Gastroesophageal sphincter (tissue), 4 donors: ENCODE measurements at regions not wholly inside any gene's neighbourhood (a gene's known extent, or its start where the extent isn't known, plus 50 kb on each side); places are given as distances from the start of the nearest gene placed in this dataset.

Experiments
- ATAC-seq: fragments of 150-250 bp; one replicate; pipeline ENCODE4 v1.9.1; 2016; ENCODE audit warnings: mild to moderate bottlenecking, moderate library complexity
- H3K27ac ChIP-seq, 4 donors: fragments of 200-600 bp; sonication (generic) in 3 of 4; 1 replicate in 3 of 4; 2 replicates in 1 of 4; pipeline ENCODE4 v1.5.1; 2016 to 2019
- H3K27me3 ChIP-seq: fragments of 200-600 bp; sonication (generic); one replicate; pipeline ENCODE4 v1.5.1; 2019
- H3K36me3 ChIP-seq, 2 donors: fragments of 200-600 bp; sonication (generic); one replicate each; pipeline ENCODE4 v1.5.1; 2019; ENCODE audit warnings: control low read depth in 1 of 2
- H3K4me1 ChIP-seq, 3 donors: fragments of 200-600 bp; sonication (generic); 1 replicate in 2 of 3; 2 replicates in 1 of 3; pipeline ENCODE4 v1.5.1; 2016 to 2019; ENCODE audit warnings: control low read depth in 2 of 3
- H3K4me3 ChIP-seq, 2 donors: fragments of 200-600 bp; sonication (generic); one replicate each; pipeline ENCODE4 v1.5.1; 2019; ENCODE audit warnings: mild to moderate bottlenecking in 1 of 2, moderate library complexity in 1 of 2
- H3K9me3 ChIP-seq, 3 donors: fragments of 200-600 bp; sonication (generic); one replicate each; pipeline ENCODE4 v1.5.1; 2017 to 2019; ENCODE audit warnings: control low read depth in 2 of 3
- CTCF ChIP-seq, 4 experiments: fragments of 200-600 bp in 2 of 4; fragments of 450-650 bp in 2 of 4; sonication (generic) in 1 of 4; IDR thresholded peaks; one replicate each; pipeline ENCODE4 v1.5.1; 2017 to 2019; ENCODE audit warnings: antibody characterized with exemption in 4 of 4, mild to moderate bottlenecking in 2 of 4, moderate library complexity in 2 of 4
- EP300 ChIP-seq: sonication (generic); formaldehyde crosslinking; IDR thresholded peaks from one replicate; pipeline ENCODE4 v1.6.1; 2017; ENCODE audit warnings: antibody characterized with exemption, mild to moderate bottlenecking
- POLR2A ChIP-seq, 2 donors: fragments of 450-650 bp; IDR thresholded peaks; one replicate each; pipeline ENCODE4 v1.6.1; 2017; ENCODE audit warnings: antibody characterized with exemption in 2 of 2, mild to moderate bottlenecking in 2 of 2, moderate library complexity in 1 of 2
- POLR2AphosphoS5 ChIP-seq: sonication (generic); formaldehyde crosslinking; IDR thresholded peaks from one replicate; pipeline ENCODE4 v1.6.1; 2017; ENCODE audit warnings: antibody characterized with exemption
- WGBS, 2 donors: methylation state at CpG; one replicate each; pipeline ENCODE4 v1.1.5; 2018; ENCODE audit warnings: low coverage in 1 of 2; 5-methylcytosine and 5-hydroxymethylcytosine counted together

GRCh38 chr10:28879246-28879645, 201.9 kb downstream of the BAMBI start:
- ATAC-seq = no peak
- Histone ChIP-seq H3K27me3 (no peaks in the 10 kb centered on the region), H3K9me3 (no peaks in the 10 kb centered on the region), H3K4me1 (peaks cover 0 to 19% (median 5%) of the 10 kb centered on the region in 3 donors), H3K36me3 (no peaks in the 10 kb centered on the region), H3K4me3 (no peak overlapping the region), H3K27ac (peak overlapping the region in 2 of 4 donors; percentile 33 to 67)
- TF ChIP-seq CTCF (IDR thresholded peaks at IDR 0.05) (no peak), EP300 (no peak)

- no peak for ATAC-seq
- TF ChIP-seq EP300 = no peak
- TF ChIP-seq POLR2A (IDR thresholded peaks at IDR 0.05) = no peak
- TF ChIP-seq CTCF (IDR thresholded peaks at IDR 0.05) = no peak
- no peak for TF ChIP-seq POLR2AphosphoS5
- 23 to 32% methylated on average over 7 to 12 of the region's 16 CpGs for WGBS, 2 donors
- Histone ChIP-seq H3K27ac (peak overlapping the region in 3 of 4 donors; percentile 33 to 67 (median 52)), H3K9me3 (no peaks in the 10 kb centered on the region), H3K36me3 (no peaks in the 10 kb centered on the region), H3K4me1 (peaks cover 0 to 19% (median 5%) of the 10 kb centered on the region in 3 donors), H3K4me3 (no peak overlapping the region), H3K27me3 (no peaks in the 10 kb centered on the region)
These were observed 202.8 kb downstream of the BAMBI start for GRCh38 chr10:28879875-28880682.

GRCh38 chr10:28880683-28880950, 203.3 kb downstream of the BAMBI start:
- no peaks in the 10 kb centered on the region for H3K36me3 ChIP-seq
- no peaks in the 10 kb centered on the region for H3K27me3 ChIP-seq
- H3K4me1 ChIP-seq = peaks cover 0 to 19% (median 5%) of the 10 kb centered on the region in 3 donors
- H3K4me3 ChIP-seq = no peak overlapping the region
- TF ChIP-seq POLR2A (IDR thresholded peaks at IDR 0.05) (no peak), POLR2AphosphoS5 (no peak), EP300 (no peak), CTCF (IDR thresholded peaks at IDR 0.05) (no peak)
- whole genome bisulfite sequencing, 2 donors = 39 to 50% methylated on average over 2 to 3 of the region's 3 CpGs
- no peaks in the 10 kb centered on the region for H3K9me3 ChIP-seq
- no peak overlapping the region for H3K27ac ChIP-seq
- ATAC-seq = no peak

- H3K27ac ChIP-seq = no peak overlapping the region
- no peak for ATAC-seq
- peaks cover 0 to 19% (median 5%) of the 10 kb centered on the region in 3 donors for H3K4me1 ChIP-seq
- no peaks in the 10 kb centered on the region for H3K27me3 ChIP-seq
- H3K9me3 ChIP-seq = no peaks in the 10 kb centered on the region
- 24 to 56% methylated on average over 3 of the region's 3 CpGs for WGBS, 2 donors
- no peaks in the 10 kb centered on the region for H3K36me3 ChIP-seq
- H3K4me3 ChIP-seq = no peak overlapping the region
- no peak for TF ChIP-seq POLR2A (IDR thresholded peaks at IDR 0.05)
- TF ChIP-seq POLR2AphosphoS5 = no peak
- TF ChIP-seq EP300 = no peak
- TF ChIP-seq CTCF (IDR thresholded peaks at IDR 0.05) = no peak
These were observed 204.0 kb downstream of the BAMBI start for GRCh38 chr10:28881171-28881882.
